HG03469 (cell line): ENCODE measurements at regions not wholly inside any gene's neighbourhood (a gene's known extent, or its start where the extent isn't known, plus 50 kb on each side); places are given as distances from the start of the nearest gene placed in this dataset.

Experiments
- ATAC-seq: cut with Tn5 transposase; IDR thresholded peaks from one replicate; pipeline ENCODE4 v1.9.1; 2021; ENCODE audit warnings: mild to moderate bottlenecking, moderate library complexity, moderate number of reproducible peaks; ENCODE audit not compliant: unreplicated experiment

DNA sequence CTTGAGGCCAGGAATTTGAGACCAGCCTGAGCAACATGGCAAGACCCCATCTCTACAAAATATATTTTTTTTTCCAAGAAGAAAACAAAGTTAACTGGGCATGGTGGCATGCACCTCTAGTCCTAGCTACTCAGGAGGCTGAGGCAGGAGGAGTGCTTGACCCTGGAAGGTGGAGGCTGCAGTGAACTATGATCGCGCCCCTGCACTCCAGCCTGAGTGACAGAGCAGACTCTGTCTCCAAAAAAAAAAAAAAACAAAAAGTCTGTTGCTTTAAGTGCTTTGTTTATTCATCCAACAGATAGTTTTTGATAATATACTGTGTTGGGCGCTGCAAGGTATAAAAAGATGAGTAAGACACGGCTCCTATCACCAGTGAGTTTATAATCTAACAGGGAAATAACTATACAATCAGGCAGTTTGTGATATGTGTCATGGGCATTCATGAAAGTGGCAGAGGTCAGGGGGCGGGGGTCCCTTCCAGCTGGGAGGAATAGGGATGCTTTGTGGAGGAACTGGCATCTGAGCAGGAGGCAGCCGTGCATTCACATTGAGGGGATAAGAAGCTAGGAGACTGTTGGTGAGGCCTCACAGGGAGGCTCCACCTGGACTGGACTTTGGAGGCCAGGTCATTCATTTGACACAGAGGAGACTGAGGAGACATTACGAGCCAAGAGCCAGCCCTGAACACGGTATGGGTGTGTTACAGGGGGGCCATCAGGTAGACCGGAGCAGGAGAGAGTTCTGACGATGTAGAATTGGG, 67.3 kb upstream of the ERRFI1 start:
- ATAC-seq = no peak

DNA sequence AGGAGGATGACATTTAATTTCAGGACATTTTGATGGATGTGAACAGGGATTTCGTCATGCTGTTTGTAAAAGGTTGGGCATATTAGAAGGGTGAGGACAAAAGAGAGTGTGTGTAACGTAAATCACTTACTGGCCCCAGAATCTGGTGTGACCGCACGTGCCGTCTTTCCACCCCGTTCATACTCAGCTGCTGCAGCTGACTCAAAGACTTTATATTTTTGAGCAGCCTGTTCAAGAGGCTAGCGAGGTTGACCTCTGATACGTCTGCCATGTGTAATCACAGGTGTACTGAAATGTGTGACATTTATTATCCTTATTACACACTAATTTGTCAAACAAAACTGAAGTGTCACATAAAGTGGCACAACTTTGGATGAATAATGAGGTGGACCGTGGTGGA, 66.5 kb upstream of the ERRFI1 start:
- ATAC-seq = no peak

DNA sequence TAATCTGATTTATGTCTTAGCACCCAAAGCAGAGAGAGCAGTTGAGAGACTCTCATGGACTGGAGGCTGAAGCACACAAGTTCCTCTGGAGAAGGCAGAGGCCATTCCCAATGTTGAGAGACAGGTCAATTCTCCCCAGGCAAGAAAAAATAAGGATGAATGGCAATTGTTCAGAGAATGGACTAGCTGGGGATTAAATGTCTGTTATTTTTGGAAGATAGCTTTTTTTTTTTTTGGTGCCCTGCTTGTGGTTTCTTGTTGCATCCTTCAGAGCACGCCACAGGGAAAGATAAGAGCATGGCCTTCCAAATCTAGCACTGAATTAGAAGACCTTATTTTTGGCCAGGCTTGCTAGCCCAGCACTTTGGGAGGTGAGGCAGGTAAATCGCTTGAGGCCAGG, 65.6 kb upstream of the ERRFI1 start:
- no peak for ATAC-seq

DNA sequence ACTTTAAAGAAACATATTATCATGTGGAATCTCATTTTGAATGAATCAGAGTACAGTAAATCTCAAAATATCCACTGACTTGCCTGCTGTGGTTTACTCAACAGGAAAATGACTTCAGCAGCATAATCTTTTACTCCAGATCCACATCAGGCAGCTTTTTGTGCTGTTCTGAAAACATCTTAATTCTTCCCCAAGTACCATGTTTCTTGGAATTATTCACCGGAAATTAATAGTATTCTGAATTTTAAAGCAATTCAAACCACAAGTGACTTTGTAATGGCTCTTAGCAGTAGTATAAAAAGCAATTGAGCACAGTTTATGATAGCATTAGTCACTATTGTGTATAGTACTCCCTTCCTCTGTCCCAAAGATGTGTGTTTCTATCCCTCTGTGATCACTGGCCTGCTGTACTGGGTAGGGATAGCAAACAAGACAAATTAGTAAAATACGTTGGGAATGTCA, 64.2 kb upstream of the ERRFI1 start:
- ATAC-seq = no peak

DNA sequence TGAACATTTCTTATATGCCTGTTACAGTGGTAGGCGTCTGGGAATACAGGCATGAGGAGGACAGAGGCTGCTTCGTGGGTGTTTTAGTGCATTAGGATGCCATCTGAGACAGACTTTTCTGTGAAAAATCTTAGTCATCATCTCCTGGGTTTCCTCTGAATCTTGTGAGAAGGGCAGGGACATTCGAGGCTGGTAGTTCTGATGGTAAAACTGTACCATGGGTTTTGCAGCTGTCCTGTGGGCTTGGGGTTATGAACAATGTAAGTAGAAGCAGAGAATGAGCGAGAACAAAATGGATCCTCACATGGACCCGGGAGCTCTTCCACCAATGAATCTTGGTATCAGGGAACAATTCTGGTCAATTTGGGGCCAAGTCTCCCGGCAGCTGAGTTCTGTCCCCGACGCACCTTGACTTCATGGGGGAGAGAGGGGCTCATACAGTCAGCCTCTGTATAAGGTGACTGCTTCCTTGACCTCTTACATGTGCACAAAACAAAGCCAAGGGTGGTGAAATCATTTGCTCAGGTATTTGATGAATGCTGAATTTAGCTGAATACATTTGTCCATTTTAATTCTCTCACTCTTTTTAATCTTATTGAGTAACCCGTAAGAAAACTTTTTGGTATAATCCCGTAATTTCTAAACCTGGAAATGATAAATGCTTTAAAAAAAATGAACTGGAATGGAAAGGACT, 63.6 kb upstream of the ERRFI1 start:
- ATAC-seq = no peak

DNA sequence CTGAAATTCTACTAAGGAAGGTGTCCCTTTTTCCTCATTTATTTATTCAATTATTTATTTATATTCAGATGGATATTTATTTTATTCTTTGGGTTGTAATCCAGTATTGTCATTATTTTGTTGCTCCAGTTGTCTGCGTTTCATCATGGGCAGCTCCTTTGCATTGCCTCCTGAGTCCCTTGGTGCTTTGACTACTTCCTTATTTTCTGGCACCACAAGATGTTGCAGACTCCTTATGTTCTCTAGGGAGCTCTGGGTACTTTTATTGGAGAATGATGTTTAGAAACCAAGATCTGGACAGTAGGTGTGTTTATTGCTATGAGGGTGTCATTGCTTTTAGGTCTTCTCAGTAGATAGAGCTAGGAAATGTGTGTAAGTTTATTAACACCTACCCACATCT, 59.9 kb upstream of the ERRFI1 start:
- no peak for ATAC-seq

DNA sequence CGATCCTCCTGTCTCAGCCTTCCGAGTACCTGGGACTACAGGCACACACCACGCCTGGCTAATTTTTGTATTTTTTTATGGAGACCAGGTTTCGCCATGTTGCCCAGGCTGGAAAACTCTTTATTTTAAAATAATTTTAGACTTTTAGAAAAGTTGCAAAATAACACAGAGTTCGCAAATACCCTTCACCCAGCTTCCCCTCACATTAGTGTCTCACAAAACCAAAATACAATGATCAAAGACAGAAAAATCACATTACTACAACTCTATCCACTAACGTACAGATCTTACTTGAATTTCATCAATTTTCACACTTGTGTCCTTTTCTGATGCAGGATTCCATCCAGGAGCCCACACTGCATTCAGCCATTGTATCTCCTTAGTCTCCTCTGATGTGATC, 58.8 kb upstream of the ERRFI1 start:
- ATAC-seq = no peak

DNA sequence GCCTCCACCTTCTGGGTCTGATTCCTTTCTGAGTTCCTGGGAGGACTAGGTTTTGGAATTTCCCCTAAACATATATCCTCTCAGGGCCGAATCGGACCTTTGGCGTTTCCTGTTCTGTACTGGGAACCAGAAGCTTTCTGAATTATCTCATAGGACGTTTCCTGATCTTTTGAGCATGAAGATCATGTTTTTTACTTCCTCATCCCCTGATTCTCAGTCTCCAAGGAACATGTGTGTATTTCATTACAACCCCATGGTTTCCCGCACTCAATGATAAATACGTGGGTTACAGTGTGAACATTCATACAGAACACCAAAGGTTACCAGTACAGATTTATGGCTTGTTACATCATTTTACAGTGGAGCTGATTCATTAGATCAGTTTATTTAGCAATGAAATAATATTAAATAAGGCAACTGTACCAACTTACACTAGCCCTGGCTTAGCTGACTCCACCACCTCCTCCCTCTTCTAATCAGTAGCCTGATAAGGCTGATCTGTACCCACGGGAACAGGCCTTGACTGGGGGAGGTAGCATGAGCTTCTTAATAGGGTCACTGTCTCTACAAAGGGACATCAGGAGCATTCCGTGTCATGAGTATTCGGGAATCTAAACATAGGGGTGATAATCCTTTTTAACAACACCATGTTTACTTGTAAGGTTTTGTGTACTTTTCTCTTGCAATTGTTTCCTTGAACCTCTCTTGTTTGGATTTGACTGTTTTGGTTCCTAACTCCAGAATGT, 57.8 kb upstream of the ERRFI1 start:
- ATAC-seq = no peak

DNA sequence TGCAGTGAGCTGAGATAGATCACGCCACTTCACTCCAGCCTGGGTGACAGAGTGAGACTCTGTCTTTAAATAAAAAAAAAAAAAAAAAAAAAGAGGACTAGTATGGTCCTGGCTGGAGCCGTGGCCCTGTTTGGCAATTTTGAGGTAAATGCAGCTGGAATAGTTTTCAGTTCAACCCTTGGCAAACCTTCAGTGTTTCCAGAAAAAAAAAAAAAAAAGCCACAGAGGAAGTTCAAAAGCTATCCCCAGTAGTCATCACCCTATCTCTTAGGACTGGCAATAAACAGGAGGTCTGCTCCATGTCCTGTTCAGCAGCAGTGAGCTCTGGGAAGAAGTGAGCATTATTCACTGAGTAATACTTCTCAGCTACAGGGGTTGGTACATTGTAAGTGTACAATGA, 56.8 kb upstream of the ERRFI1 start:
- no peak for ATAC-seq

DNA sequence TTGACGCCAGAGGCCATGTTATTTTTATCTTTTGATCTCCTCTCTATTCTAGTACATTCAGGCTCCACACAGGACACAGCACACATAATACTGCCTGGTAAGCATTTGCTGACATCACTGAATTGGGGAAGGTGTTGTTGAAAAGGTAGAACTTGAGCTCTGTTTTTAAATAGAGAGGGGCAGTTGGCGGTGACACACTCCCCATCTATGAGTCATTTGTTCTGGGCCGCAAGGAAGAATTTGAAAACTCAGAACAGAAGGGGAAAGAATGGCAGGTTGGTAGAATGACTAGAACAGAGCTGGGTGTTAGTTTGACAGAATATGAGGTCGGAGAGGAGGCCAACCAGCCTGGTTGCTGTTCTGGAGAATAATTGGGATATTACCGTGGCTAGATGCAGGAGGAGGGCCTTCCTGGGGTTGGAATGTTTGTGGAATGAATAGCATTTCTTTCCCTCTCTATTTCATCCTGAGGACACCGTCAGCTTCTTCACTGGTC, 52.1 kb upstream of the ERRFI1 start:
- ATAC-seq = no peak

DNA sequence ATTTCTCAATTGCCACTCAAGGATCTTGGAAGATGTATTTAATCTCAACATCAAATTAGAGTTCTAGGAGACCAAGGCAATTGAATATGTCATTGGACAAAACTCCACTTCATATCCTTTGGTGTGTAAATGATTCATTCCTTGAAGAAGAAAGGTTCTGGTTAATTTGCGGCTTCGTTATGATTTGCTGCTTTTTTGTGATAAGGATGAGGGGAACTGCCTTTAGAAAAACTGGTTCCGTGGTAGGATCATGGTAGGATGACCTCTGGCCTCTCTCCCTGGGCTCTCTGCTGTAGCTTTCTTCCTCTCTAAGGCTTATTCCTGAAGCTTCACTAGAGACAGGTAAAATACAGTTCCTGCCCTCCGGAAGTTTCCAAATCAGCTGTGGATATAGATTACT, 51.5 kb upstream of the ERRFI1 start:
- no peak for ATAC-seq

DNA sequence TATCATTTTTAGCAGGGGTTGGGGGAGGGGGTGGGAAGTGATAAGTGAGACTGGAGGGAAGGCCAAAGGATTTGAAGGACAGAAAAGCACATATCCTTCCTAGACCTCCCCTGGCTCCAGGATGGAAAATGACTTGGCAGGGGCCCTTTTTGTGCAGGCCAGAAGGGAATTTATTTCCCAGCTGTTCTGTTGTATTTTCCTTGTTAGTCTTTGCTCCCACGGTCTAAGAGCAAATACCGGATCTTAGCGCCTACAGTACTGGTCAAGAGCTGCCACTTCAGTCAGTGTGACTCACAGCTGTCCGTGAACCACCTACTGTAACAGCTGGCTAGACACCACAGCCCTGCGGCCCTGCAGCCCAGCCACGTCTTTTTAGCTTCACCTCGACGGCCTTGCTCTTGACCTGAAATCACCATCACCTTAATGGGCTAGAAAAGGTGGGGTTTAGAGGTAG, 51.0 kb upstream of the ERRFI1 start:
- no peak for ATAC-seq

DNA sequence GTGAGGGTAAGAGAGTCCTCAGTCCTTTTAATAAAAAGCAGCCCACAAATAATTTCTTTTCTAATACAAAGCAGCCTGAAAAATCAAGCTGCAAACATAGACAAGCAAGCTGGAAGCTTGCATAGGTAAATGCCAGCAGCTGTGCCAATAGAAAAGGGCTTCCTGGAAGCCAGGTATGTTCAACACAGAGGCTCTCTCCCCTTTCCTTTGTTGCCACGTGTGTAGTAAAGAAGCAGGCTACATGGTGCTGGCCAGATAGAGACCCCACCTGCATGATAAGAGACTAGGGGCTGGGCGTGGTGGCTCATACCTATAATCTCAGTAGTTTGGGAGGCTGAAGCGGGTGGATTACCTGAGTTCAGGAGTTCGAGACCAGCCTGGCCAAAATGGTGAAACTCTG, 50.1 kb upstream of the ERRFI1 start:
- ATAC-seq = no peak
